Esophagus squamous epithelium (tissue), 5 donors: ENCODE measurements at regions not wholly inside any gene's neighbourhood (a gene's known extent, or its start where the extent isn't known, plus 50 kb on each side); places are given as distances from the start of the nearest gene placed in this dataset.

Experiments used
- DNase-seq: peaks from one replicate; lab custom pipeline; 2025; lab: John Stamatoyannopoulos, UW
- H3K27ac ChIP-seq, 4 donors: fragments of 200-600 bp; sonication (generic); one replicate each; pipeline ENCODE4 v1.5.1; 2016 to 2019; ENCODE audit warnings: mild to moderate bottlenecking in 1 of 4
- H3K27me3 ChIP-seq, 4 donors: fragments of 200-600 bp; sonication (generic); 1 replicate in 3 of 4; 2 replicates in 1 of 4; pipeline versions ENCODE4 v1.5.1 to v1.6.0; 2017 to 2021; ENCODE audit warnings: antibody characterized with exemption in 1 of 4
- H3K36me3 ChIP-seq, 3 donors: fragments of 200-600 bp; sonication (generic); one replicate each; pipeline ENCODE4 v1.5.1; 2016 to 2019
- H3K4me1 ChIP-seq, 3 donors: fragments of 200-600 bp; sonication (generic); one replicate each; pipeline ENCODE4 v1.5.1; 2017 to 2019
- H3K4me3 ChIP-seq, 4 donors: fragments of 200-600 bp; sonication (generic); 1 replicate in 3 of 4; 2 replicates in 1 of 4; pipeline ENCODE4 v1.5.1; 2016 to 2019; ENCODE audit warnings: mild to moderate bottlenecking in 2 of 4, moderate library complexity in 1 of 4
- H3K9me3 ChIP-seq, 3 donors: fragments of 200-600 bp; sonication (generic); one replicate each; pipeline ENCODE4 v1.5.1; 2016 to 2019
- POLR2A ChIP-seq, 4 donors: fragments of 450-650 bp; IDR thresholded peaks; one replicate each; pipeline ENCODE4 v1.6.1; 2017; ENCODE audit warnings: antibody characterized with exemption in 4 of 4, mild to moderate bottlenecking in 4 of 4, moderate library complexity in 3 of 4
- WGBS, 2 donors: methylation state at CpG; one replicate each; pipeline ENCODE4 v1.1.5; 2018; 5-methylcytosine and 5-hydroxymethylcytosine counted together
- intact Hi-C: fragments of 100-400 bp; cut with DNase I; formaldehyde crosslinking; loops from one replicate; pipeline ENCODE4 v1.15.0; 2022
- TF ChIP-seq, protein P1 (sequence below), 6 experiments: fragments of 450-650 bp in 4 of 6; fragments of 200-600 bp in 2 of 6; sonication (generic) in 2 of 6; IDR thresholded peaks; one replicate each; pipeline ENCODE4 v1.5.1; 2016 to 2019; ENCODE audit warnings: antibody characterized with exemption in 6 of 6, mild to moderate bottlenecking in 4 of 6, moderate library complexity in 4 of 6
- donor health status: DM: yes; HTN: yes; CAD: no.

- H3K27me3 ChIP-seq: no peaks in the 10 kb centered on the region
- no peaks in the 10 kb centered on the region for H3K36me3 ChIP-seq
- H3K4me3 ChIP-seq: no peak overlapping the region
- 32 to 49% methylated on average over 4 of the region's 4 CpGs for WGBS, 2 donors
- H3K9me3 ChIP-seq: no peaks in the 10 kb centered on the region
- TF ChIP-seq, protein P1, sequence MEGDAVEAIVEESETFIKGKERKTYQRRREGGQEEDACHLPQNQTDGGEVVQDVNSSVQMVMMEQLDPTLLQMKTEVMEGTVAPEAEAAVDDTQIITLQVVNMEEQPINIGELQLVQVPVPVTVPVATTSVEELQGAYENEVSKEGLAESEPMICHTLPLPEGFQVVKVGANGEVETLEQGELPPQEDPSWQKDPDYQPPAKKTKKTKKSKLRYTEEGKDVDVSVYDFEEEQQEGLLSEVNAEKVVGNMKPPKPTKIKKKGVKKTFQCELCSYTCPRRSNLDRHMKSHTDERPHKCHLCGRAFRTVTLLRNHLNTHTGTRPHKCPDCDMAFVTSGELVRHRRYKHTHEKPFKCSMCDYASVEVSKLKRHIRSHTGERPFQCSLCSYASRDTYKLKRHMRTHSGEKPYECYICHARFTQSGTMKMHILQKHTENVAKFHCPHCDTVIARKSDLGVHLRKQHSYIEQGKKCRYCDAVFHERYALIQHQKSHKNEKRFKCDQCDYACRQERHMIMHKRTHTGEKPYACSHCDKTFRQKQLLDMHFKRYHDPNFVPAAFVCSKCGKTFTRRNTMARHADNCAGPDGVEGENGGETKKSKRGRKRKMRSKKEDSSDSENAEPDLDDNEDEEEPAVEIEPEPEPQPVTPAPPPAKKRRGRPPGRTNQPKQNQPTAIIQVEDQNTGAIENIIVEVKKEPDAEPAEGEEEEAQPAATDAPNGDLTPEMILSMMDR (IDR thresholded peaks at IDR 0.05): no peak
- TF ChIP-seq POLR2A (IDR thresholded peaks at IDR 0.05): no peak
- no peaks in the 10 kb centered on the region for H3K4me1 ChIP-seq
- intact Hi-C loops: no loop called here
- no peak for DNase-seq
- no peak overlapping the region for H3K27ac ChIP-seq
Measured at GRCh38 chr3:76021376-76021775, 236.0 kb upstream of the ZNF717 start.

GRCh38 chr3:76024640-76025039 lies 239.3 kb upstream of the ZNF717 start:
- no peak for TF ChIP-seq POLR2A (IDR thresholded peaks at IDR 0.05)
- TF ChIP-seq, protein P1 (IDR thresholded peaks at IDR 0.05): peak in 3 of 6 experiments; percentile 18 to 56 (median 25)
- 26 to 27% methylated on average over 2 of the region's 2 CpGs for WGBS, 2 donors
- H3K36me3 ChIP-seq: no peaks in the 10 kb centered on the region
- H3K4me3 ChIP-seq: no peak overlapping the region
- no peaks in the 10 kb centered on the region for H3K27me3 ChIP-seq
- H3K9me3 ChIP-seq: no peaks in the 10 kb centered on the region
- no peaks in the 10 kb centered on the region for H3K4me1 ChIP-seq
- H3K27ac ChIP-seq: no peak overlapping the region
- no peak for DNase-seq
- intact Hi-C loops: no loop called here

DNA sequence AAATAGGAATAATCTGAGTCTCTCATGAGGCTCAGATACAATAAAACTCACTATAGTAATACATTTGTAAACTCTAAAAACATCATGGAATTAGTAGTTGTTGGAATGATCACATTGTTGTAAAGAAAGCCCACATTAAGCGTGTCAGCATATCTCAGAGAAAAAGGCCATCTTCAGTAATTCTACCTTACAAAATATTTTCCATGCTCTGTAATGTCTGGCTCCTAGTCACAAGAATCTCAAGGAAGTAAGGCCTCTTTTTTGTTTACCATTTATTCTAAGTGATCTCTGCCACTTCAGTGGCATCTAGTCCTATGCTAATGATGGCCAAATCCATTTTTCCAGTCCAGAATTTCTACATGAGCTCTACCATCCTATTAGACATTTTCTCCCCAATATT lies 240.2 kb upstream of the ZNF717 start:
- 48 to 95% methylated on average over 1 of the region's 1 CpG for WGBS, 2 donors
- H3K27me3 ChIP-seq: no peaks in the 10 kb centered on the region
- H3K9me3 ChIP-seq: no peaks in the 10 kb centered on the region
- DNase-seq: no peak
- no peak overlapping the region for H3K27ac ChIP-seq
- TF ChIP-seq, protein P1 (IDR thresholded peaks at IDR 0.05): no peak
- no peak for TF ChIP-seq POLR2A (IDR thresholded peaks at IDR 0.05)
- no peaks in the 10 kb centered on the region for H3K36me3 ChIP-seq
- no peak overlapping the region for H3K4me3 ChIP-seq
- no peaks in the 10 kb centered on the region for H3K4me1 ChIP-seq
- intact Hi-C loops: no loop called here

DNA sequence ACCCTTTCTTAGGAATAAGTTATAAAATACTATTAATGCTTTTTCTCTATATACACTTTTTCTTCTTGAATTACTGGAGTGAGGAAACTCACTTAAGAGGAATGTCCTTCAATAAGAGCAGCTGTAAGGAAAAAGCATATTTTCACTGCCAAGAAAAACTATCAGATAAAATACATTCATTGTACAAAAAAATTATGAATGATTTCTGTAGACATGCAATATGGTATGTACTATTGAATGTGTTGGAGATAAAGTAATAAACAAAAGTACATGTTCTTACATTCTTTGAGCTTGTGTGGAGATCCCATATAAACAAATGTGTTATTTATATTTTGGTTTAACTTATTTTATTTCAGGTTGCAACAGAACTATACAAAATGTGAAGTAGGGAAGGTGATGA lies 241.0 kb upstream of the ZNF717 start:
- H3K27ac ChIP-seq: no peak overlapping the region
- no peak for DNase-seq
- no peaks in the 10 kb centered on the region for H3K9me3 ChIP-seq
- no peak overlapping the region for H3K4me3 ChIP-seq
- no peaks in the 10 kb centered on the region for H3K4me1 ChIP-seq
- intact Hi-C loops: no loop called here
- H3K27me3 ChIP-seq: no peaks in the 10 kb centered on the region
- TF ChIP-seq, protein P1 (IDR thresholded peaks at IDR 0.05): no peak
- TF ChIP-seq POLR2A (IDR thresholded peaks at IDR 0.05): no peak
- no peaks in the 10 kb centered on the region for H3K36me3 ChIP-seq

DNA sequence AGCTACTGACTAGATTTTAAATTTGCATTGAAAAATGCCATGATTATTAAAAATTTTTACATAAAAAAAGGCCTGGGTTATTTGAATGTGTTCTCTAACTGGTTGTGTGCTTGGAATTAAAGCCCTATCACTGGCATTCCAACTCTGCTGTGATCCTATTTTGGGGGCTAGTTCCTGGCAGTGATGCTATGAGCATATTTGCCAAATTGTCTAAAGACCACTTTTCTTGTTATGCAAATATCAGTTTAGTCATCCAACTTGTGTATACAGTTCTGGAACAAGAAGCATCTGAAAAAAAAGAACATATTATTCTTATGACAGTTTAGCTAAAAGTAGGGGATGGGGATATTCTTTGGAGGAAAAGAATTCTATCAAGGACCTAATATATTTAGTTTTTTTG lies 243.4 kb upstream of the ZNF717 start:
- TF ChIP-seq POLR2A (IDR thresholded peaks at IDR 0.05): no peak
- TF ChIP-seq, protein P1 (IDR thresholded peaks at IDR 0.05): no peak
- Histone ChIP-seq H3K4me3 (no peak overlapping the region), H3K27me3 (no peaks in the 10 kb centered on the region), H3K4me1 (no peaks in the 10 kb centered on the region), H3K36me3 (no peaks in the 10 kb centered on the region), H3K27ac (no peak overlapping the region), H3K9me3 (no peaks in the 10 kb centered on the region)
- DNase-seq: no peak
- intact Hi-C loops: no loop called here
